NCI-H146 (cell line): ENCODE measurements at regions not wholly inside any gene's neighbourhood (a gene's known extent, or its start where the extent isn't known, plus 50 kb on each side); places are given as distances from the start of the nearest gene placed in this dataset.

ENCODE experiments used
- DNase-seq: peaks from one replicate; lab custom pipeline; 2025; lab: John Stamatoyannopoulos, UW

DNA sequence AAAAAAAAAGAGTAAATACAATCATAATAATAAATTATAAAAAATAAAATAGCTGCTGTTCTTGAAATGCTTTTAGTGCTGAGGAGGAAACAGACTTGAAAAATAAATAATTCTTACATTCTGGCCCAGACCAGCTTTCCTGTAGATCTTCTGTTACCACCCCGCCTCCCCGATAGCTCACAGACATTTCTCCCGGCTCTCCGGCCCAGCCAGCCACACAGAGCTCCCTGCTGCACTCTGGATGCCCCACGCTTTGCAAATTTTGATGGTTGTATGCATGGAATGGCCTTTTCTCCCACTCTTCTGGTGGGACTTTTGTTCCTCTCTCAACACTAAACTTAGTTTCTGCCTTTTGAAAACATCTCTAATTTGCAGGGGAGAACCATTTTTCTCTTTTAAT, 249.3 kb downstream of the ATP23 start:
- DNase-seq = no peak

GRCh38 chr12:58196971-58197370, 255.6 kb downstream of the ATP23 start:
- no peak for DNase-seq

GRCh38 chr12:58202933-58203718, 261.8 kb downstream of the ATP23 start:
- peak; percentile 56 for DNase-seq

- DNase-seq = no peak
Observed at GRCh38 chr12:58204071-58204470, 262.7 kb downstream of the ATP23 start.

DNA sequence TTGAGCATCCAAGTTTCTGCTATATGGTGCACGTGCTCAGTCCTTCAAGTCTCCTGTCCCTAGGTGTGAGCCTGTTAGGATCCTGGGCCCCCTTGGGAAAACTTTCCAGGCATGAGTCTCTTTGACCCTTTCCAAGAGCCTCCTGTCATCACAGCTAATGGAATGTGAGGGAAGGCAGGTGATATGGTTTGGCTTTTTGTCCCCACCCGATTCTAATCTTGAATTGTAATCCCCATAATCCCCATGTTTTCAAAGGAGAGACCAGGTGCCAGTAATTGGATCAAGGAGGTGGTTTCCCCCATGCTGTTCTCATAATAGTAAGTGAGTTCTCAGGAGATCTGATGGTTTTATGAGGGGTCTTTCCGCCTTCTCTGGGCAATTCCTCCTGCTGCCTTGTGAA, 265.5 kb downstream of the ATP23 start:
- no peak for DNase-seq

- no peak for DNase-seq
Observed at GRCh38 chr12:58211211-58211610, 269.8 kb downstream of the ATP23 start.

- DNase-seq = no peak
Observed at GRCh38 chr12:58217130-58217529, 275.8 kb downstream of the ATP23 start.

- DNase-seq = no peak
Observed at GRCh38 chr12:58224536-58225105, 283.3 kb downstream of the ATP23 start.

GRCh38 chr12:58225203-58225877, 284.0 kb downstream of the ATP23 start:
- no peak for DNase-seq

GRCh38 chr12:58233886-58234285, 292.5 kb downstream of the ATP23 start:
- peak; percentile 61 for DNase-seq

DNA sequence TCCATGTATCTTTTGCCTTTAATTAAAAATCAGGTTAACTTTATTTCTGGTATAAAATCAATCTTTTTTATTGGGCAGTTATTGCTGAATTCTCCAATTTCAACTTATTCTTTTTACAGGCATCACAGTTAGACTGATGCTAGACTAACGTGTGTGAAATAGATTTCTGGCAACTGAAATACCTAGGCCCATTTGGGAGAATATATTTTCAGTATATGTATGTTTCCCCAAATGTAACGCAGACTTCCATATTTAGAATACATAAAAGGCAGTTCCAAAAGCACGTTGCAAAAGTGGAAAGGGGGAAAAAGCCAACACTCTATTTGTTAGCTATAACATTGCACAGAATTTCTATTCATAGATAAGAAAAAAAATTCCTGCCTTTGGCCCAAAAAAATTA, 297.0 kb downstream of the ATP23 start:
- no peak for DNase-seq

DNA sequence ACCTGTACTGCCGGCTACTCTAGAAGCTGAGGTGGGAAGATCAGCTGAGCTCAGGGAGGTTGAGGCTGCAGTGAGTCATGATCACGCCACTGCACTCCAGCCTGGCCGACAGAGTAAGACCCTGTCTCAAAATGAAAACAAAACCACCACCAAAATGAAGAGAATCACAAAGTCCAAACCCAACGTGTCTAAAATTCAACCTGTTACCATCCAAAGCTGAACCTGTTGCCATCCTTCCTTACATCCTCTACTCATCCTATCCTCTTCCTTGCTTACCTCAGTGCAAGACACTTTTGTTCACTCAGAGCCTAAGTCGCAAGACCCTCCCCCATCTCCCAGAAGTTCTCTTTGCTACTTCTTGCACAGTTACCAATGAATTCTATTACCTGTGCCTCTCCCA, 299.7 kb downstream of the ATP23 start:
- no peak for DNase-seq

DNA sequence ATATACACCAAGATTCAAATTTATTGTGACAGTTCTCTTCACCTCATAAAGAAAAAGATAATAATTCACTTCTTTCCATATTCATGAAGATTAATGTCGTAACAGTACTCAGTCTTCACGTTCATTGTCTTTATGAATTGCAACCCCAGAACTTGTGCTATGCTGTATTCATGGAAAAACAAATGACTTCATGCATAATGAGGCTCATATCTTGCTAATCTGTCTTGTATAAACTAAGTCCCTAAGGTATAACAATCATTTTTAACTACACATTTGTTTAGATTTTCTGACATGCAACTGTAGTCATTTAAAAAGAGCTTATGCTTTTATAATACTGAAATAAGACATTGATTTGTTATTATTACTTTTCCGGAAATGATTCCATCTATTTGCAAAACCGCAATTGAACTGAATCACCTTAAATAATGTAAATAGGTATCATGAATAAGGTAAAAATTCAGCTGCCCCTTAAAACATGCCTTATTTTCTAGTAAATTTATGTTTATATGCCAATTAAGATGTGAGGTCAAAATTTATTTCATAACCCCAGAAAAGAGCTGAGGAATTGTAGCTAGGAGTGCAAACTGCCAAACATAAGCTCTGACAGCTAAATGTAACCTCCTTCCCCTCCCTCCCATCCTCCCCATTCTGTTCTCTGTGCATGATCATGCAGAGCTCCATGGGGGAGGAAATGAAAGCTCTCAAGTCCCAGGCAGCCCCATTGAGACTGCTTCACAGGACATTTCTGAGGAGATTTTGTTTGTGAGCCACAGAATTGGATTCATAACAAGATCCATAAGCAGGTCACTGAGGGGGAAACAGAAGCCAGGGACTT, 301.6 kb downstream of the ATP23 start:
- no peak for DNase-seq

GRCh38 chr12:58247633-58248032, 306.3 kb downstream of the ATP23 start:
- peak; percentile 24 for DNase-seq

- DNase-seq = no peak
Observed at GRCh38 chr12:58248599-58248998, 307.2 kb downstream of the ATP23 start.

- DNase-seq = no peak
Observed at GRCh38 chr12:58249610-58250009, 308.2 kb downstream of the ATP23 start.

GRCh38 chr12:58250077-58250476, 308.7 kb downstream of the ATP23 start:
- no peak for DNase-seq

DNA sequence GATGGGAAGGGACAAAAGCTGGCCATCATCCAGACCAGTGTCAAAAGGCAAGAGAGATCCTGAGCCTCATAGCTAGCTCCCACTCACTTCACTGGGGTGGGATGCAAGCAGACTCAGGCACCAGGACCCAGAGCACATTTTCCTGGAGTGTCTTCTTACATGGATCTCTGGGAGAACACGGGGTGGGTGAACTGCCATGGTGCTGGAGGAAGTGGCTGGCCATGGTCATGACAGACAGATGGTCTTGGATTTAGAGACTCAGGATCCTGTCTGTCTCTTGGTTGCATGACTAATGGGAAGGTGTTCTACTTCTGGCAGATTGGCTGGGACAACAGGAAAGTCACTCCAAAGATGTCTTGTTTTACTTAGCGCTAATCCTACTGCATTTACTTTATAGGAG, 311.5 kb downstream of the ATP23 start:
- DNase-seq = no peak

GRCh38 chr12:58253663-58254062, 312.3 kb downstream of the ATP23 start:
- no peak for DNase-seq

GRCh38 chr12:58254463-58255100, 313.2 kb downstream of the ATP23 start:
- DNase-seq = peak; percentile 51

DNA sequence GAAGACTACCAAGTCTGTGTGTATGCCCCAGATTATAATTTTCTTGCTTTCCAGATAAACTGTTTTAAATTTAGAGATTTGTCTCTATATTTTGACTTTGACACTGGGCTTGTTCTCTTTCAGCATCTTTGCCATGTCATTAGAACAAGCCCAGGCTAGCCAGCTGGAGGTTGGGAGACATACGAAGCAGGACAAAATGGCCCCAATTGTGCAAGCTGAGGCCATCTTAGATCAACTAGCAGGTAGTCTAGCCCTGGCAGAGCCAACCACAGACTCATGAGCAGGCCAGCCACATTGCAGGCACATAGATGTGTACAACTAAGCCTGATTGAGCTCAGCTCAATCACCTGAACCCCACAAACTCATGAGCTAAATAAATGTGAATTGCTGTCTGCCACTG, 321.4 kb downstream of the ATP23 start:
- DNase-seq = no peak

DNA sequence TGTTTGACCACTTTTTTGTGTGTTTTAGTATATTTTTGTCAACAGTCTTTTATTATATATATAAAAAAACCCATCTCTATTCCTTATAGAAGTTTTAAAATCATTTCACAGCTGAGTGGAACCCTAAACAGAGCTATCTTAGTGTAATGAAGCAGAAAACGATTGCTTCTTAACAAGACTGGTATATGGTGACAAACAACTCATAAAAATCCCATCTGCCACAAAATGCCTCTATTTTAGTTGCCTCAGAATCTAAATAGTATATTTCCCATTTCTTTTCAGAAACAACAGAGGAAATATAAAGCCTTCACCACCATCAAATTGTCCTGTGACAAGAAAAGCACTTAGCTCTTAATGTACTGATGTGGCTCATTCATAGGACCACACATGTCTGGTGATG, 322.4 kb downstream of the ATP23 start:
- no peak for DNase-seq
